Mesendoderm (in vitro differentiated cells): ENCODE measurements at regions not wholly inside any gene's neighbourhood (a gene's known extent, or its start where the extent isn't known, plus 50 kb on each side); places are given as distances from the start of the nearest gene placed in this dataset.
A peak's percentile ranks its signal among the peaks of the same experiment; 100 is the strongest.

Experiments
- DNase-seq: peaks from one replicate; pipeline ENCODE4 v3.0.0; 2013
- H2AK5ac ChIP-seq: 2 replicates; pipeline ENCODE4 v1.6.1; 2013; ENCODE audit warnings: low read length, inconsistent platforms
- H2BK120ac ChIP-seq: 2 replicates; pipeline ENCODE4 v1.6.1; 2013; ENCODE audit warnings: low read depth, mild to moderate bottlenecking, low read length, moderate library complexity, mixed read lengths
- H2BK15ac ChIP-seq: replicated peaks from 2 replicates; pipeline ENCODE4 v1.6.1; 2013; ENCODE audit warnings: low read depth, mild to moderate bottlenecking, moderate library complexity
- H2BK5ac ChIP-seq: 2 replicates; pipeline ENCODE4 v1.6.1; 2013; ENCODE audit warnings: low read length, inconsistent platforms
- H3K18ac ChIP-seq: 2 replicates; pipeline ENCODE4 v1.6.1; 2013; ENCODE audit warnings: mild to moderate bottlenecking, low read length, mixed read lengths
- H3K23ac ChIP-seq: one replicate; pipeline ENCODE4 v1.6.1; 2013; ENCODE audit warnings: low read length
- H3K27ac ChIP-seq: 2 replicates; pipeline ENCODE4 v1.5.1; 2013; ENCODE audit warnings: low read depth, mild to moderate bottlenecking, inconsistent platforms, low read length, moderate library complexity
- H3K27me3 ChIP-seq: 2 replicates; pipeline ENCODE4 v1.6.1; 2013; ENCODE audit warnings: low read length, control low read depth, mild to moderate bottlenecking, inconsistent platforms; ENCODE audit not compliant: insufficient read depth, poor library complexity
- H3K36me3 ChIP-seq: 2 replicates; pipeline ENCODE4 v1.6.1; 2013; ENCODE audit warnings: low read length, inconsistent platforms; ENCODE audit not compliant: control insufficient read depth, insufficient read depth
- H3K4ac ChIP-seq: one replicate; pipeline ENCODE4 v1.6.1; 2013; ENCODE audit warnings: low read depth, mild to moderate bottlenecking, low read length, moderate library complexity
- H3K4me1 ChIP-seq: 2 replicates; pipeline ENCODE4 v1.6.1; 2013; ENCODE audit warnings: low read depth, low read length, inconsistent platforms; ENCODE audit not compliant: control insufficient read depth
- H3K4me2 ChIP-seq: 2 replicates; pipeline ENCODE4 v1.6.1; 2013; ENCODE audit warnings: low read length
- H3K4me3 ChIP-seq: 2 replicates; pipeline ENCODE4 v1.5.1; 2013; ENCODE audit warnings: mild to moderate bottlenecking, low read length
- H3K56ac ChIP-seq: one replicate; pipeline ENCODE4 v1.6.1; 2013; ENCODE audit warnings: low read length
- H3K79me1 ChIP-seq: 2 replicates; pipeline ENCODE4 v1.6.1; 2013; ENCODE audit warnings: low read length, inconsistent platforms
- H3K79me2 ChIP-seq: 2 replicates; pipeline ENCODE4 v1.6.1; 2013; ENCODE audit warnings: mild to moderate bottlenecking, low read length; ENCODE audit not compliant: control insufficient read depth, insufficient read depth
- H3K9ac ChIP-seq: 2 replicates; pipeline ENCODE4 v1.6.1; 2013; ENCODE audit warnings: low read length, inconsistent platforms
- H4K5ac ChIP-seq: one replicate; pipeline ENCODE4 v1.6.1; 2013; ENCODE audit warnings: low read length
- H4K8ac ChIP-seq: one replicate; pipeline ENCODE4 v1.6.1; 2013; ENCODE audit warnings: low read depth, mild to moderate bottlenecking, control low read depth, low read length, moderate library complexity
- WGBS: extraction: QIAGEN DNeasy Blood & Tissue Kit; methylation state at CpG from one replicate; pipeline ENCODE4 v1.1.7; 2013; ENCODE audit warnings: low lambda C conversion rate, missing lambda C conversion rate; ENCODE audit not compliant: insufficient coverage; ENCODE audit errors: extremely low coverage; 5-methylcytosine and 5-hydroxymethylcytosine counted together

GRCh38 chr1:103177108-103177775 lies 68.9 kb upstream of the COL11A1 start:
- H3K56ac ChIP-seq: no peak overlapping the region
- H3K4me1 ChIP-seq: no peaks in the 10 kb centered on the region
- no peak overlapping the region for H2BK15ac ChIP-seq
- no peak overlapping the region for H2BK5ac ChIP-seq
- WGBS: no CpG with 5 or more reads among the region's 6 CpGs
- no peaks in the 10 kb centered on the region for H3K36me3 ChIP-seq
- H3K9ac ChIP-seq: no peak overlapping the region
- H3K23ac ChIP-seq: no peak overlapping the region
- no peaks in the 10 kb centered on the region for H3K27me3 ChIP-seq
- H4K8ac ChIP-seq: no peak overlapping the region
- no peaks in the 10 kb centered on the region for H3K79me2 ChIP-seq
- H3K4me2 ChIP-seq: no peak overlapping the region
- no peaks in the 10 kb centered on the region for H3K79me1 ChIP-seq
- no peak overlapping the region for H4K5ac ChIP-seq
- no peak overlapping the region for H2AK5ac ChIP-seq
- no peak overlapping the region for H2BK120ac ChIP-seq
- H3K18ac ChIP-seq: no peak overlapping the region
- H3K4me3 ChIP-seq: no peak overlapping the region
- H3K4ac ChIP-seq: no peak overlapping the region
- H3K27ac ChIP-seq: no peak overlapping the region
- DNase-seq: no peak

- Histone ChIP-seq H3K9ac (no peak overlapping the region), H3K56ac (no peak overlapping the region), H3K23ac (no peak overlapping the region), H3K36me3 (no peaks in the 10 kb centered on the region), H3K4me1 (no peaks in the 10 kb centered on the region), H4K5ac (no peak overlapping the region), H2BK5ac (no peak overlapping the region), H3K79me2 (no peaks in the 10 kb centered on the region), H3K27ac (no peak overlapping the region), H4K8ac (no peak overlapping the region), H2AK5ac (no peak overlapping the region), H3K4me3 (no peak overlapping the region), H3K79me1 (no peaks in the 10 kb centered on the region), H2BK15ac (no peak overlapping the region), H2BK120ac (no peak overlapping the region), H3K4me2 (no peak overlapping the region), H3K27me3 (no peaks in the 10 kb centered on the region), H3K18ac (no peak overlapping the region), H3K4ac (no peak overlapping the region)
- no peak for DNase-seq
- WGBS: no CpG with 5 or more reads among the region's 1 CpG
Observed at GRCh38 chr1:103171041-103171590, 62.8 kb upstream of the COL11A1 start.

- H3K4me3 ChIP-seq: no peak overlapping the region
- H3K56ac ChIP-seq: no peak overlapping the region
- no peak overlapping the region for H4K8ac ChIP-seq
- DNase-seq: no peak
- H3K36me3 ChIP-seq: no peaks in the 10 kb centered on the region
- no peak overlapping the region for H2BK5ac ChIP-seq
- H3K18ac ChIP-seq: no peak overlapping the region
- no peak overlapping the region for H3K4ac ChIP-seq
- H4K5ac ChIP-seq: no peak overlapping the region
- H3K79me2 ChIP-seq: no peaks in the 10 kb centered on the region
- H2BK15ac ChIP-seq: no peak overlapping the region
- H3K27ac ChIP-seq: no peak overlapping the region
- no peak overlapping the region for H3K23ac ChIP-seq
- no peak overlapping the region for H3K4me2 ChIP-seq
- H3K4me1 ChIP-seq: no peaks in the 10 kb centered on the region
- no peak overlapping the region for H2AK5ac ChIP-seq
- no peak overlapping the region for H3K9ac ChIP-seq
- no peak overlapping the region for H2BK120ac ChIP-seq
- H3K27me3 ChIP-seq: no peaks in the 10 kb centered on the region
- H3K79me1 ChIP-seq: no peaks in the 10 kb centered on the region
- no CpG with 5 or more reads among the region's 7 CpGs for WGBS
Observed at GRCh38 chr1:103170609-103171008, 62.3 kb upstream of the COL11A1 start.

- Histone ChIP-seq H3K4ac (no peak overlapping the region), H3K9ac (no peak overlapping the region), H3K56ac (no peak overlapping the region), H4K5ac (no peak overlapping the region), H3K27ac (no peak overlapping the region), H3K79me2 (no peaks in the 10 kb centered on the region), H4K8ac (no peak overlapping the region), H3K4me2 (no peak overlapping the region), H3K79me1 (no peaks in the 10 kb centered on the region), H3K4me3 (no peak overlapping the region), H2BK15ac (no peak overlapping the region), H2AK5ac (no peak overlapping the region), H3K27me3 (no peaks in the 10 kb centered on the region), H3K23ac (no peak overlapping the region), H3K4me1 (no peaks in the 10 kb centered on the region), H3K36me3 (no peaks in the 10 kb centered on the region), H2BK5ac (no peak overlapping the region), H2BK120ac (no peak overlapping the region), H3K18ac (no peak overlapping the region)
- WGBS: no CpG with 5 or more reads among the region's 2 CpGs
- DNase-seq: peak; percentile 4
Observed at GRCh38 chr1:103162360-103162759, 54.0 kb upstream of the COL11A1 start.

GRCh38 chr1:103160281-103160680 lies 52.0 kb upstream of the COL11A1 start:
- WGBS: no CpG with 5 or more reads among the region's 1 CpG
- H3K23ac ChIP-seq: no peak overlapping the region

More at GRCh38 chr1:103160281-103160680, 52.0 kb upstream of the COL11A1 start:
- Histone ChIP-seq H2BK15ac (no peak overlapping the region), H4K5ac (no peak overlapping the region), H2BK120ac (no peak overlapping the region), H3K36me3 (no peaks in the 10 kb centered on the region), H3K9ac (no peak overlapping the region), H3K4me1 (no peaks in the 10 kb centered on the region), H3K79me1 (no peaks in the 10 kb centered on the region), H4K8ac (no peak overlapping the region), H2AK5ac (no peak overlapping the region), H3K56ac (no peak overlapping the region), H3K79me2 (no peaks in the 10 kb centered on the region), H3K18ac (no peak overlapping the region), H3K4me2 (no peak overlapping the region), H3K27ac (no peak overlapping the region), H2BK5ac (no peak overlapping the region), H3K4ac (no peak overlapping the region), H3K4me3 (no peak overlapping the region), H3K27me3 (no peaks in the 10 kb centered on the region)
- peak; percentile 5 for DNase-seq
